Adipocyte (in vitro differentiated cells): ENCODE measurements at regions not wholly inside any gene's neighbourhood (a gene's known extent, or its start where the extent isn't known, plus 50 kb on each side); places are given as distances from the start of the nearest gene placed in this dataset.

Experiments
- DNase-seq: peaks from one replicate; pipeline ENCODE4 v3.0.0-alpha.2; 2015; ENCODE audit warnings: low read depth
- H3K27me3 ChIP-seq: replicated peaks from 2 replicates; pipeline ENCODE4 v1.7.0; 2013; ENCODE audit warnings: mild to moderate bottlenecking, low read length, moderate library complexity; ENCODE audit not compliant: control insufficient read depth, insufficient read depth
- H3K36me3 ChIP-seq: 2 replicates; pipeline ENCODE4 v1.7.0; 2013; ENCODE audit warnings: low read length, mild to moderate bottlenecking, moderate library complexity; ENCODE audit not compliant: control insufficient read depth, insufficient read depth, severe bottlenecking
- H3K4me1 ChIP-seq: 2 replicates; pipeline ENCODE4 v1.7.0; 2013; ENCODE audit warnings: mild to moderate bottlenecking, low read length, moderate library complexity; ENCODE audit not compliant: control insufficient read depth, insufficient read depth
- H3K4me3 ChIP-seq: 2 replicates; pipeline ENCODE4 v1.7.0; 2013; ENCODE audit warnings: mild to moderate bottlenecking, low read length, moderate library complexity
- H3K9ac ChIP-seq: 2 replicates; pipeline ENCODE4 v1.7.0; 2013; ENCODE audit warnings: mild to moderate bottlenecking, low read length, moderate library complexity
- H3K9me3 ChIP-seq: 2 replicates; pipeline ENCODE4 v1.7.0; 2013; ENCODE audit warnings: mild to moderate bottlenecking, low read length, moderate library complexity; ENCODE audit not compliant: control insufficient read depth

GRCh38 chr2:5501807-5502206 lies 190.4 kb upstream of the SOX11 start:
- Histone ChIP-seq H3K4me1 (no peaks in the 10 kb centered on the region), H3K9me3 (peaks cover 5% of the 10 kb centered on the region), H3K9ac (no peak overlapping the region), H3K4me3 (no peak overlapping the region), H3K27me3 (no peaks in the 10 kb centered on the region), H3K36me3 (no peaks in the 10 kb centered on the region)
- DNase-seq, result no peak

- DNase-seq, result no peak
- no peaks in the 10 kb centered on the region for H3K27me3 ChIP-seq
- H3K9ac ChIP-seq, result no peak overlapping the region
- H3K9me3 ChIP-seq, result peaks cover 5% of the 10 kb centered on the region
- no peaks in the 10 kb centered on the region for H3K4me1 ChIP-seq
- no peaks in the 10 kb centered on the region for H3K36me3 ChIP-seq
- H3K4me3 ChIP-seq, result no peak overlapping the region
Observed at GRCh38 chr2:5502385-5502784, 189.8 kb upstream of the SOX11 start.

- DNase-seq, result no peak
- H3K36me3 ChIP-seq, result no peaks in the 10 kb centered on the region
- no peaks in the 10 kb centered on the region for H3K27me3 ChIP-seq
- no peak overlapping the region for H3K4me3 ChIP-seq
- no peak overlapping the region for H3K9ac ChIP-seq
- H3K4me1 ChIP-seq, result no peaks in the 10 kb centered on the region
- H3K9me3 ChIP-seq, result peaks cover 5% of the 10 kb centered on the region
Observed at GRCh38 chr2:5504756-5505155, 187.4 kb upstream of the SOX11 start.

- Histone ChIP-seq H3K27me3 (no peaks in the 10 kb centered on the region), H3K4me1 (no peaks in the 10 kb centered on the region), H3K9ac (no peak overlapping the region), H3K4me3 (no peak overlapping the region), H3K9me3 (no peaks in the 10 kb centered on the region), H3K36me3 (no peaks in the 10 kb centered on the region)
- no peak for DNase-seq
Observed at GRCh38 chr2:5507367-5507766, 184.8 kb upstream of the SOX11 start.

- no peaks in the 10 kb centered on the region for H3K36me3 ChIP-seq
- no peak for DNase-seq
- H3K27me3 ChIP-seq, result no peaks in the 10 kb centered on the region
- H3K9ac ChIP-seq, result no peak overlapping the region
- H3K9me3 ChIP-seq, result no peaks in the 10 kb centered on the region
- H3K4me1 ChIP-seq, result no peaks in the 10 kb centered on the region
- no peak overlapping the region for H3K4me3 ChIP-seq
Observed at GRCh38 chr2:5509362-5509761, 182.8 kb upstream of the SOX11 start.

GRCh38 chr2:5510082-5510481 lies 182.1 kb upstream of the SOX11 start:
- Histone ChIP-seq H3K36me3 (no peaks in the 10 kb centered on the region), H3K4me3 (no peak overlapping the region), H3K9ac (no peak overlapping the region), H3K27me3 (no peaks in the 10 kb centered on the region), H3K9me3 (no peaks in the 10 kb centered on the region), H3K4me1 (no peaks in the 10 kb centered on the region)
- no peak for DNase-seq

GRCh38 chr2:5515693-5516092 lies 176.5 kb upstream of the SOX11 start:
- DNase-seq, result no peak
- Histone ChIP-seq H3K4me1 (no peaks in the 10 kb centered on the region), H3K9ac (no peak overlapping the region), H3K9me3 (no peaks in the 10 kb centered on the region), H3K36me3 (no peaks in the 10 kb centered on the region), H3K27me3 (no peaks in the 10 kb centered on the region), H3K4me3 (no peak overlapping the region)

- Histone ChIP-seq H3K9me3 (no peaks in the 10 kb centered on the region), H3K4me1 (no peaks in the 10 kb centered on the region), H3K27me3 (no peaks in the 10 kb centered on the region), H3K9ac (no peak overlapping the region), H3K4me3 (no peak overlapping the region), H3K36me3 (no peaks in the 10 kb centered on the region)
- no peak for DNase-seq
Observed at GRCh38 chr2:5519286-5519685, 172.9 kb upstream of the SOX11 start.

GRCh38 chr2:5520463-5520972 lies 171.7 kb upstream of the SOX11 start:
- Histone ChIP-seq H3K36me3 (no peaks in the 10 kb centered on the region), H3K9ac (no peak overlapping the region), H3K9me3 (no peaks in the 10 kb centered on the region), H3K4me1 (no peaks in the 10 kb centered on the region), H3K27me3 (no peaks in the 10 kb centered on the region), H3K4me3 (no peak overlapping the region)
- DNase-seq, result peak; percentile 22

GRCh38 chr2:5521461-5521860 lies 170.7 kb upstream of the SOX11 start:
- H3K9me3 ChIP-seq, result no peaks in the 10 kb centered on the region
- H3K4me3 ChIP-seq, result no peak overlapping the region
- DNase-seq, result no peak
- H3K4me1 ChIP-seq, result no peaks in the 10 kb centered on the region
- no peak overlapping the region for H3K9ac ChIP-seq
- no peaks in the 10 kb centered on the region for H3K36me3 ChIP-seq
- H3K27me3 ChIP-seq, result no peaks in the 10 kb centered on the region

GRCh38 chr2:5524551-5524950 lies 167.6 kb upstream of the SOX11 start:
- Histone ChIP-seq H3K4me3 (no peak overlapping the region), H3K4me1 (no peaks in the 10 kb centered on the region), H3K9me3 (no peaks in the 10 kb centered on the region), H3K9ac (no peak overlapping the region), H3K36me3 (no peaks in the 10 kb centered on the region), H3K27me3 (no peaks in the 10 kb centered on the region)
- DNase-seq, result no peak

GRCh38 chr2:5528706-5529105 lies 163.5 kb upstream of the SOX11 start:
- no peak overlapping the region for H3K9ac ChIP-seq
- H3K4me3 ChIP-seq, result no peak overlapping the region
- no peaks in the 10 kb centered on the region for H3K9me3 ChIP-seq
- DNase-seq, result no peak
- no peaks in the 10 kb centered on the region for H3K27me3 ChIP-seq
- no peaks in the 10 kb centered on the region for H3K4me1 ChIP-seq
- H3K36me3 ChIP-seq, result no peaks in the 10 kb centered on the region
